ENCODE measurements at regions not wholly inside any gene's neighbourhood (a gene's known extent, or its start where the extent isn't known, plus 50 kb on each side); places are given as distances from the start of the nearest gene placed in this dataset.

GRCh38 chr18:10201226-10201625 is 253.2 kb upstream of the APCDD1 start:
- TF ChIP-seq, protein P1, sequence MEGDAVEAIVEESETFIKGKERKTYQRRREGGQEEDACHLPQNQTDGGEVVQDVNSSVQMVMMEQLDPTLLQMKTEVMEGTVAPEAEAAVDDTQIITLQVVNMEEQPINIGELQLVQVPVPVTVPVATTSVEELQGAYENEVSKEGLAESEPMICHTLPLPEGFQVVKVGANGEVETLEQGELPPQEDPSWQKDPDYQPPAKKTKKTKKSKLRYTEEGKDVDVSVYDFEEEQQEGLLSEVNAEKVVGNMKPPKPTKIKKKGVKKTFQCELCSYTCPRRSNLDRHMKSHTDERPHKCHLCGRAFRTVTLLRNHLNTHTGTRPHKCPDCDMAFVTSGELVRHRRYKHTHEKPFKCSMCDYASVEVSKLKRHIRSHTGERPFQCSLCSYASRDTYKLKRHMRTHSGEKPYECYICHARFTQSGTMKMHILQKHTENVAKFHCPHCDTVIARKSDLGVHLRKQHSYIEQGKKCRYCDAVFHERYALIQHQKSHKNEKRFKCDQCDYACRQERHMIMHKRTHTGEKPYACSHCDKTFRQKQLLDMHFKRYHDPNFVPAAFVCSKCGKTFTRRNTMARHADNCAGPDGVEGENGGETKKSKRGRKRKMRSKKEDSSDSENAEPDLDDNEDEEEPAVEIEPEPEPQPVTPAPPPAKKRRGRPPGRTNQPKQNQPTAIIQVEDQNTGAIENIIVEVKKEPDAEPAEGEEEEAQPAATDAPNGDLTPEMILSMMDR (conservative IDR thresholded peaks at IDR 0.05; ENCODE audit: low read length) = no peak
- no peak for TF ChIP-seq EZH2phosphoT487 (IDR thresholded peaks at IDR 0.05; ENCODE audit: borderline replicate concordance)
